Activated naive CD4-positive, alpha-beta T cell treated with Interleukin-2 at 50 U/mL for 16 hours (primary cell): ENCODE measurements at regions not wholly inside any gene's neighbourhood (a gene's known extent, or its start where the extent isn't known, plus 50 kb on each side); places are given as distances from the start of the nearest gene placed in this dataset.

Experiments
- DNase-seq: peaks from one replicate; pipeline ENCODE4 v3.0.0-alpha.2; 2020

DNA sequence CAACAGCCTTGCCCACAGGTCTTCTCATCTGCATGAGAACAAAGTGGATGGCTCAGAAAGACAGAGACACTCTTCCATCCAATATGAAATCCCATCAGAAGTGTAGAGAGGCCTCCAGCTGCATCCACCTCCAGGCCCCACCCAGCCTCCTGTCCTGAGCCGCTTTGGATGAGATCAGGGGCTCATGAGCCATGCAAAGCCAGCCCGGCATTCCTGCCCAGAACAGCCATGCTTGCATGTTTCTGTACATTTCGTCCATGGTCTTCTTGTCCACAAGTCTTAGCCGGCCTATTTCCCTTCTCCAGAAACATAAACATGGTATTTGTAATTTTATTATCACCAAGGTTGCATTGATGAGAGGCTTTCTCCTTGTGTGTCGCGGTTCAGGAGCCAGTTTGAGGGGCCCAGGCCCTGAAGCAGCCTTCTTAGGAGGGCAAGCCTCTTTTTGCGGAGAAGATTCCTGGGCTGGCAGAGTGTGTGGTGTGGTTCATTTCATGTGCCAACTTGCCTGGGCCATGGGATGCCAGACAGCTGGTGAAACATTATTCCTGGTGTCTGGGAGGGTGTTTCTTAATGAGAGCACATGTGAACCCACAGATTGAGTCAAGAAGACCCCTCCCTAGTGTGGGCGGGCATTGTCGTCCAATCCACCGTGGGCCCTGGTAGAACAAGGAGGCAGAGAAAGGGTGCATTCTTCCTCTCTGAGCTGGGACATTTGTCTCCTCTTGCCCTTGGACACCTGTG, 928.9 kb downstream of the TBC1D22A start:
- DNase-seq = no peak

DNA sequence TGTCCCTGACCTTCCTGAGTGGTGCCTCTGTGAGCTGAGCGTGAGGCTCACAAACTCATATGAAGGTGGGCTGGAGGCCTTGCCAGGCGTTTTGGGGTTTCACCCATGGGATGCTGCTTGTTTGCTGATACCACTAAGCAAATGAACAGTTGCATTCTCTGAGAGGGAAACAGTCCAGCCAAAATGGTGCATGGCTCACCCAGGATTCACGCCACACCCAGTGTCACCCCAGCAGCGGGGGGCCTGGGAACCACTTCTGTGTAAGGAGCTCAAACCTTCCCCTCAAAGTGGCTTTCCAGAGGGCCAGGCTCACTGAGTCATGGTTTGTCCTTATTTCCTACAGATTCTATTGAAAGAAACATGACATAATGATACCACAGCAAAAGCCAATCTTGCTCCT, 928.1 kb downstream of the TBC1D22A start:
- no peak for DNase-seq

GRCh38 chr22:47690166-47690565, 927.7 kb downstream of the TBC1D22A start:
- no peak for DNase-seq

GRCh38 chr22:47687776-47688175, 925.3 kb downstream of the TBC1D22A start:
- no peak for DNase-seq

- DNase-seq = no peak
Measured at GRCh38 chr22:47687346-47687655, 924.9 kb downstream of the TBC1D22A start.

- DNase-seq = no peak
Measured at GRCh38 chr22:47686594-47687345, 924.3 kb downstream of the TBC1D22A start.

GRCh38 chr22:47681411-47682165, 919.1 kb downstream of the TBC1D22A start:
- no peak for DNase-seq

- DNase-seq = no peak
Measured at GRCh38 chr22:47678636-47679287, 916.3 kb downstream of the TBC1D22A start.

DNA sequence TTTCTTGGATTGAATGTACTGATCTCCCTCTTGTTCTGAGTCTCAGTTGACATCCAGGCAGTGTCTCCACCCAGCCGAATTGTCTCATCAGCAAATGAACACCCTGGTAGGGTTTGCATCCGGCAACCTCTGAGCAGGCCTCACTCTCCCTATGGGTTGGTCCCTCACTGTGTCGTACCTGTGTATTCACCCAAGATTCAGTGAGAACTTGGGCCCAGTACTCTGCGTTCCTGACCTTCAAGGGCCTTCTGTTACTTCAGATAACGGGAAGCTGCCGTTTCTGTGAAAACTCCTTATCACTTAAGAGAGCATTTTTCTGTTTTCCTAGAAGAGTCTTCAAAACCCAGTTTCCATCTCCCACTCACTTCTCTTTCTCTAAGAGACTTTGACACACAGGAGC, 915.6 kb downstream of the TBC1D22A start:
- no peak for DNase-seq

DNA sequence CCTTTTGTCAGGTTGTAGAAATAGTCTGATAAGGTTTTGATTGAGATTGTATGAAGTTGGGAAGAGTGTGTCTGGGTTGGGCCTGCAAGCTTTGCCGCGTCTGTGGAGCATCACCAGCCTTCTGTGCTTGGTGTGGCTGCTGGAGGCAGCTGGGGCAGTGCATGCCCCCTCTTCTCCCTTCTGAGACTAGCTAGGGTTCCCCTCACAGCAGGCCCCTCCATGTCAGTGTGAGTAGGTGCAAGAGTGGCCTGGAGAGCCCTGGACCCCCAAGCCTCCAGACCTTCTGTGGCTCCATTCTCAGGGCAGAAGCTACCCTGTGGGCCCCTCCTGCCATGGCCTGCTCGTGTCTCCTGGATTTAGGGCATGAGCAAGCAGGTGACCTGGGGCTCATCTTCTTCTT, 914.2 kb downstream of the TBC1D22A start:
- no peak for DNase-seq

GRCh38 chr22:47674600-47674999, 912.1 kb downstream of the TBC1D22A start:
- no peak for DNase-seq

- DNase-seq = no peak
Measured at GRCh38 chr22:47673557-47673956, 911.1 kb downstream of the TBC1D22A start.

GRCh38 chr22:47672526-47672925, 910.1 kb downstream of the TBC1D22A start:
- no peak for DNase-seq

GRCh38 chr22:47665151-47665550, 902.7 kb downstream of the TBC1D22A start:
- no peak for DNase-seq

DNA sequence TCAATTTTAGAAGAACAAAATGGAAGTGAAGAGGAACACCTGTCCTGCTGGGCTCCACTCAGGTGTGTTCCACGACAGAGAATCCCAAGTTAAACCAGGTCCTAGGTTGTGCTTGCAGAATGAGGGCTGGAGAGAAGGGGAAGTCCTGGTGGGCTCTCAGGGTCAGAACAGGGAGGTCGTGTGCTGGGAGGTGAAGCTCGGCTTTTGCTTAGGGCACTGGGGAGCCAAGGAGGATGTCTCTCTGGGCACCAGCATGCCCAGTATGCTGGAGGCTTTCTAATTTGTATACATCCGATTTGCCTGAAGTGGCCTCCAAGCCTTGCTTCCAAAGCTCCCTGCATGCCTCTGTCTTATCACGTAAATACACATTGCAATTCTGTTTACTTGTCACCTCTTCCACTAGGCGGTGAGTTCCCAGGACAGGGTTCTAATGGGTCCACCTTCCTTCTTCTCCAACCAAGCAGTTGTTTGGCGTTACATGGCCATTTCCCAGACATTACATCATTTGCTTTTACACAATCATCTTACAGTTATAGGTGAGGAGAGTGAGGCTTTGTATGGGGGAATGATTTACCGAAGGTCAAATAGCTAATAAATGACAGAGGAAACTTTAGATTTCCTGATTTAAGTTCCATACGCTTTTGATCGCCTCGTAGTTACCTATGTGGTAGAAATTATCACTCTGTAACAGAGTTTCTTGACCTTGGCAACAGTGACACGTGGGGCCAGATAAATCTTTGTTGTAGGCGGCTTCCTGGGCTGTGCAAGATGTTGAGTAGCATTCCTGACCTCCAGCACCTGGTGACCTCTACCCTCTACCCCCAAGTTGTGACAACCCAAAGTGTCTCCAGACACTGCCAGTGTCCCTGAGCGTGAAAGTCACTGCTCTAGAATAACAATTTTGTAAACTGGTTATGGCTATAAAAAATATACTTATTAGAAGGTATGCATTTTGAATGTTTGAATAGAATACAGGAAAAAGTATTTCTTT, 901.5 kb downstream of the TBC1D22A start:
- no peak for DNase-seq

- DNase-seq = no peak
Measured at GRCh38 chr22:47659467-47660223, 897.2 kb downstream of the TBC1D22A start.

DNA sequence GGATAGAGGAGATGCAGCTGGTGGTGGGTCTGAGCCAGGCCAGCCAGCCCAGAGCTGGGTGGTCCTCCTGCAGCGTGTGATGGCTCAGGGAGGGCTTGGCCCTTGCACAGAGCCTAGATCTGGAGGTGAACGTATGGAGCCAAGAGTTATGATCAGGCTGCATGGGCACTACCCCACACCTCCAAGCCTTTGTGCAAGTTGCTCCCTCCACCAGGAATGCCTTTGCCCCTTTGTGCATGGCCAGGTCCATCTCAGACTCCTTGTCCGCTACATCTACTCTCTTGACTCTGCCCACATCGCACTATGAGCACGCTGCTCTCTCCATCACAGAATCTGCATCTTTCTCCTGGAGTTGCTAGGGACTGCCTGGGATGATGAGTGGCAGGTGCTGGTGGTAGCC, 895.7 kb downstream of the TBC1D22A start:
- no peak for DNase-seq

DNA sequence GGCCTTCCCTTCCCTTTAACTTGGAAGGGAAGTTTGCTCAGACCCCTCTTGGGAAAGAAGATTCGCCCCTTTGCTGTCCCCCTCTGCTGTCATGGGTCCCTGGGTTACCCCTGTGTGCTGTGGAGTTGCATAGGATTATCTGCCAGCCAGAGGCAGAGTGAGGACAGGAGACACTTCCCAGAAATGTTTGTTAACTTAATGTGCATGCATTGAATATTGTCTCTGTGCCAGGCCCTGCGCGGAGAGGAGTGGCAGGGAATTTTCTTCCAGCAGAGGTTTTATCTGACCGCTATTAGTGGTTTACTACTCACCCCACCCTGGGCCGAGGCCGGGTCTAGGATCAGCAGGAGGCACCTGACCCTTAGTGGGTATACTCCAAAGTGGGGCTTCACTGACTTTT, 894.8 kb downstream of the TBC1D22A start:
- no peak for DNase-seq

- DNase-seq = no peak
Measured at GRCh38 chr22:47656806-47657205, 894.4 kb downstream of the TBC1D22A start.

DNA sequence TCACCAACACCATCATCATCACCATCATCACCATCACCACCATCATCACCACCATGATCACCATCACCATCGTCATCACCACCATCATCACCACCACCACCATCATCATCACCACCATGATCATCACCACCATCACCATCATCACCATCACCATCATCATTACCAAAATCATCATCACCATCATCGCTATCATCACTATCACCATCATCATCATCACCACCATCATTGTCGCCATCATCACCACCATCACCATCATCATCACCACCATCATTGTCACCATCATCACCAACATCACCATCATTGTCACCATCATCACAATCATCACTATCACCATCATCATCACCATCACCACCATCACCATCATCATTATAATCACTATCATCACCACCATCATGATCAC, 893.5 kb downstream of the TBC1D22A start:
- DNase-seq = no peak

GRCh38 chr22:47654922-47655491, 892.6 kb downstream of the TBC1D22A start:
- DNase-seq = no peak
